GM23338 (cell line): ENCODE measurements at regions not wholly inside any gene's neighbourhood (a gene's known extent, or its start where the extent isn't known, plus 50 kb on each side); places are given as distances from the start of the nearest gene placed in this dataset.

Experiments
- ATAC-seq: fragments of 200-7000 bp; cut with Tn5 transposase; 3 replicates; pipeline ENCODE4 v1.9.1; 2020
- DNase-seq: peaks from one replicate; pipeline ENCODE4 v3.0.0-alpha.2; 2015; ENCODE audit warnings: low spot score
- H2AFZ ChIP-seq: fragments of 200-600 bp; sonication (generic); 2 replicates; pipeline ENCODE4 v1.8.0; 2016; ENCODE audit warnings: antibody characterized with exemption, mild to moderate bottlenecking, moderate library complexity
- H3F3A ChIP-seq: fragments of 200-600 bp; sonication (generic); replicated peaks from 2 replicates; pipeline ENCODE4 v1.8.0; 2017; ENCODE audit warnings: antibody characterized with exemption, mixed run types, low read depth
- H3K27ac ChIP-seq: fragments of 200-600 bp; sonication (generic); 2 replicates; pipeline ENCODE4 v1.6.1; 2016; ENCODE audit warnings: low read depth
- H3K27me3 ChIP-seq: fragments of 200-600 bp; sonication (generic); 2 replicates; pipeline ENCODE4 v1.8.0; 2016; ENCODE audit warnings: mild to moderate bottlenecking, mixed run types, moderate library complexity; ENCODE audit not compliant: insufficient read depth
- H3K36me3 ChIP-seq: fragments of 200-600 bp; sonication (generic); 2 replicates; pipeline ENCODE4 v1.8.0; 2016; ENCODE audit warnings: mild to moderate bottlenecking; ENCODE audit not compliant: insufficient read depth
- H3K4me1 ChIP-seq: fragments of 200-600 bp; sonication (generic); 2 replicates; pipeline ENCODE4 v1.8.0; 2016; ENCODE audit warnings: mild to moderate bottlenecking, moderate library complexity; ENCODE audit not compliant: insufficient read depth
- H3K4me2 ChIP-seq: fragments of 200-600 bp; sonication (generic); 2 replicates; pipeline ENCODE4 v1.7.1; 2017; ENCODE audit warnings: mixed run types
- H3K4me3 ChIP-seq: fragments of 200-600 bp; sonication (generic); 2 replicates; pipeline ENCODE4 v1.6.1; 2016; ENCODE audit warnings: mixed run types
- H3K79me2 ChIP-seq: fragments of 200-600 bp; sonication (generic); replicated peaks from 2 replicates; pipeline ENCODE4 v1.8.0; 2017; ENCODE audit warnings: mild to moderate bottlenecking; ENCODE audit not compliant: insufficient read depth
- H3K9me2 ChIP-seq: fragments of 200-600 bp; sonication (generic); 2 replicates; pipeline ENCODE4 v1.8.0; 2017; ENCODE audit not compliant: insufficient read depth
- H4K20me1 ChIP-seq: fragments of 200-600 bp; sonication (generic); replicated peaks from 2 replicates; pipeline ENCODE4 v1.8.0; 2017; ENCODE audit warnings: mild to moderate bottlenecking; ENCODE audit not compliant: insufficient read depth
- H3K27ac Mint-ChIP-seq: 2 replicates; pipeline ENCODE4 v1.8.0; 2020; ENCODE audit warnings: inconsistent platforms, mild to moderate bottlenecking, moderate library complexity, mixed read lengths
- H3K27me3 Mint-ChIP-seq: 3 replicates; pipeline ENCODE4 v1.8.0; 2022; ENCODE audit warnings: low read depth, mild to moderate bottlenecking, moderate library complexity, mixed read lengths, inconsistent platforms; ENCODE audit not compliant: insufficient read depth, poor library complexity
- H3K36me3 Mint-ChIP-seq: 3 replicates; pipeline ENCODE4 v1.8.0; 2021; ENCODE audit warnings: low read depth, mild to moderate bottlenecking, inconsistent platforms, moderate library complexity, mixed read lengths
- H3K4me1 Mint-ChIP-seq: 3 replicates; pipeline ENCODE4 v1.8.0; 2020; ENCODE audit warnings: mild to moderate bottlenecking, inconsistent platforms, mixed read lengths
- H3K4me3 Mint-ChIP-seq: 3 replicates; pipeline ENCODE4 v1.8.0; 2021; ENCODE audit warnings: moderate library complexity, mild to moderate bottlenecking, inconsistent platforms, mixed read lengths
- H3K9me3 Mint-ChIP-seq: 3 replicates; pipeline ENCODE4 v1.8.0; 2020; ENCODE audit warnings: moderate library complexity, mild to moderate bottlenecking, inconsistent platforms, mixed read lengths
- CREB1 ChIP-seq: fragments of 250-450 bp; sonication (Bioruptor Pico); IDR thresholded peaks from 2 replicates; pipeline ENCODE4 v1.5.0; 2020; ENCODE audit warnings: low read depth, mild to moderate bottlenecking, moderate library complexity
- EZH2phosphoT487 ChIP-seq: fragments of 200-600 bp; sonication (generic); IDR thresholded peaks from one replicate; pipeline ENCODE4 v1.8.1; 2018; ENCODE audit warnings: antibody characterized with exemption; ENCODE audit not compliant: unreplicated experiment
- JUNB ChIP-seq: IDR thresholded peaks from one replicate; pipeline ENCODE4 v1.6.1; 2016; ENCODE audit warnings: antibody characterized with exemption; ENCODE audit not compliant: unreplicated experiment
- NANOG ChIP-seq: IDR thresholded peaks from 2 replicates; pipeline ENCODE4 v1.6.1; 2016; ENCODE audit warnings: antibody characterized with exemption, borderline replicate concordance
- POLR2AphosphoS5 ChIP-seq: IDR thresholded peaks from 2 replicates; pipeline ENCODE4 v1.6.1; 2016; ENCODE audit warnings: antibody characterized with exemption, low read depth
- STAT1 ChIP-seq: IDR thresholded peaks from one replicate; pipeline ENCODE4 v1.6.1; 2016; ENCODE audit warnings: antibody characterized with exemption; ENCODE audit not compliant: unreplicated experiment
- ZNF114 ChIP-seq: fragments of 250-450 bp; sonication (Bioruptor Pico); IDR thresholded peaks from 2 replicates; pipeline ENCODE4 v1.5.0; 2020; ENCODE audit warnings: mild to moderate bottlenecking, moderate library complexity
- ZNF331 ChIP-seq: fragments of 250-450 bp; sonication (Bioruptor Pico); IDR thresholded peaks from 2 replicates; pipeline ENCODE4 v1.5.0; 2020; ENCODE audit warnings: low read depth, mild to moderate bottlenecking, moderate library complexity
- TF ChIP-seq, protein P1 (sequence below): fragments of 250-450 bp; sonication (Bioruptor Pico); IDR thresholded peaks from 2 replicates; pipeline ENCODE4 v1.5.0; 2020; ENCODE audit warnings: mild to moderate bottlenecking, moderate library complexity
- TF ChIP-seq, protein P2 (sequence below), 2 experiments: fragments of 200-600 bp in 1 of 2; sonication (generic) in 1 of 2; conservative IDR thresholded peaks; 2 replicates each; pipeline versions ENCODE4 v1.5.1 to v1.6.1; 2016 to 2017; ENCODE audit warnings: antibody characterized with exemption in 2 of 2, low read depth in 2 of 2, mild to moderate bottlenecking in 2 of 2, moderate library complexity in 1 of 2

- TF ChIP-seq, protein P1, sequence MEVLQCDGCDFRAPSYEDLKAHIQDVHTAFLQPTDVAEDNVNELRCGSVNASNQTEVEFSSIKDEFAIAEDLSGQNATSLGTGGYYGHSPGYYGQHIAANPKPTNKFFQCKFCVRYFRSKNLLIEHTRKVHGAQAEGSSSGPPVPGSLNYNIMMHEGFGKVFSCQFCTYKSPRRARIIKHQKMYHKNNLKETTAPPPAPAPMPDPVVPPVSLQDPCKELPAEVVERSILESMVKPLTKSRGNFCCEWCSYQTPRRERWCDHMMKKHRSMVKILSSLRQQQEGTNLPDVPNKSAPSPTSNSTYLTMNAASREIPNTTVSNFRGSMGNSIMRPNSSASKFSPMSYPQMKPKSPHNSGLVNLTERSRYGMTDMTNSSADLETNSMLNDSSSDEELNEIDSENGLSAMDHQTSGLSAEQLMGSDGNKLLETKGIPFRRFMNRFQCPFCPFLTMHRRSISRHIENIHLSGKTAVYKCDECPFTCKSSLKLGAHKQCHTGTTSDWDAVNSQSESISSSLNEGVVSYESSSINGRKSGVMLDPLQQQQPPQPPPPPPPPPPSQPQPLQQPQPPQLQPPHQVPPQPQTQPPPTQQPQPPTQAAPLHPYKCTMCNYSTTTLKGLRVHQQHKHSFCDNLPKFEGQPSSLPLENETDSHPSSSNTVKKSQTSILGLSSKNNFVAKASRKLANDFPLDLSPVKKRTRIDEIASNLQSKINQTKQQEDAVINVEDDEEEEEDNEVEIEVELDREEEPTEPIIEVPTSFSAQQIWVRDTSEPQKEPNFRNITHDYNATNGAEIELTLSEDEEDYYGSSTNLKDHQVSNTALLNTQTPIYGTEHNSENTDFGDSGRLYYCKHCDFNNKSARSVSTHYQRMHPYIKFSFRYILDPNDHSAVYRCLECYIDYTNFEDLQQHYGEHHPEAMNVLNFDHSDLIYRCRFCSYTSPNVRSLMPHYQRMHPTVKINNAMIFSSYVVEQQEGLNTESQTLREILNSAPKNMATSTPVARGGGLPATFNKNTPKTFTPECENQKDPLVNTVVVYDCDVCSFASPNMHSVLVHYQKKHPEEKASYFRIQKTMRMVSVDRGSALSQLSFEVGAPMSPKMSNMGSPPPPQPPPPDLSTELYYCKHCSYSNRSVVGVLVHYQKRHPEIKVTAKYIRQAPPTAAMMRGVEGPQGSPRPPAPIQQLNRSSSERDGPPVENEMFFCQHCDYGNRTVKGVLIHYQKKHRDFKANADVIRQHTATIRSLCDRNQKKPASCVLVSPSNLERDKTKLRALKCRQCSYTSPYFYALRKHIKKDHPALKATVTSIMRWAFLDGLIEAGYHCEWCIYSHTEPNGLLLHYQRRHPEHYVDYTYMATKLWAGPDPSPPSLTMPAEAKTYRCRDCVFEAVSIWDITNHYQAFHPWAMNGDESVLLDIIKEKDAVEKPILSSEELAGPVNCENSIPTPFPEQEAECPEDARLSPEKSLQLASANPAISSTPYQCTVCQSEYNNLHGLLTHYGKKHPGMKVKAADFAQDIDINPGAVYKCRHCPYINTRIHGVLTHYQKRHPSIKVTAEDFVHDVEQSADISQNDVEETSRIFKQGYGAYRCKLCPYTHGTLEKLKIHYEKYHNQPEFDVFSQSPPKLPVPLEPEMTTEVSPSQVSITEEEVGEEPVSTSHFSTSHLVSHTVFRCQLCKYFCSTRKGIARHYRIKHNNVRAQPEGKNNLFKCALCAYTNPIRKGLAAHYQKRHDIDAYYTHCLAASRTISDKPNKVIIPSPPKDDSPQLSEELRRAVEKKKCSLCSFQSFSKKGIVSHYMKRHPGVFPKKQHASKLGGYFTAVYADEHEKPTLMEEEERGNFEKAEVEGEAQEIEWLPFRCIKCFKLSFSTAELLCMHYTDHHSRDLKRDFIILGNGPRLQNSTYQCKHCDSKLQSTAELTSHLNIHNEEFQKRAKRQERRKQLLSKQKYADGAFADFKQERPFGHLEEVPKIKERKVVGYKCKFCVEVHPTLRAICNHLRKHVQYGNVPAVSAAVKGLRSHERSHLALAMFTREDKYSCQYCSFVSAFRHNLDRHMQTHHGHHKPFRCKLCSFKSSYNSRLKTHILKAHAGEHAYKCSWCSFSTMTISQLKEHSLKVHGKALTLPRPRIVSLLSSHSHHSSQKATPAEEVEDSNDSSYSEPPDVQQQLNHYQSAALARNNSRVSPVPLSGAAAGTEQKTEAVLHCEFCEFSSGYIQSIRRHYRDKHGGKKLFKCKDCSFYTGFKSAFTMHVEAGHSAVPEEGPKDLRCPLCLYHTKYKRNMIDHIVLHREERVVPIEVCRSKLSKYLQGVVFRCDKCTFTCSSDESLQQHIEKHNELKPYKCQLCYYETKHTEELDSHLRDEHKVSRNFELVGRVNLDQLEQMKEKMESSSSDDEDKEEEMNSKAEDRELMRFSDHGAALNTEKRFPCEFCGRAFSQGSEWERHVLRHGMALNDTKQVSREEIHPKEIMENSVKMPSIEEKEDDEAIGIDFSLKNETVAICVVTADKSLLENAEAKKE (CRISPR knock-in tag), result no peak
- TF ChIP-seq EZH2phosphoT487 (no peak), NANOG (no peak), POLR2AphosphoS5 (no peak), ZNF114 (CRISPR knock-in tag) (no peak), JUNB (no peak), CREB1 (CRISPR knock-in tag) (no peak)
Observed at GRCh38 chr4:184324939-184325477, 107.3 kb upstream of the ENPP6 start (continued).

GRCh38 chr4:184322328-184323025 lies 104.8 kb upstream of the ENPP6 start:
- Histone ChIP-seq H4K20me1 (no peaks in the 10 kb centered on the region), H3K27ac (no peak overlapping the region), H3K4me2 (no peak overlapping the region), H3K27me3 (no peaks in the 10 kb centered on the region), H2AFZ (no peak overlapping the region), H3F3A (no peaks in the 10 kb centered on the region), H3K4me1 (no peaks in the 10 kb centered on the region), H3K4me3 (no peak overlapping the region), H3K9me2 (no peaks in the 10 kb centered on the region; the same call in 1 of the 2 replicates), H3K79me2 (no peaks in the 10 kb centered on the region), H3K36me3 (no peaks in the 10 kb centered on the region)
- no peak overlapping the region for H3K27ac Mint-ChIP-seq
- peaks cover 5% of the 10 kb centered on the region for H3K27me3 Mint-ChIP-seq
- H3K4me3 Mint-ChIP-seq, result no peak overlapping the region
- no peak for DNase-seq
- no peaks in the 10 kb centered on the region for H3K4me1 Mint-ChIP-seq
- H3K9me3 Mint-ChIP-seq, result peaks cover 15% of the 10 kb centered on the region; the same call in 2 of the 3 replicates
- no peak for ATAC-seq
- H3K36me3 Mint-ChIP-seq, result peaks cover 5% of the 10 kb centered on the region; the same call in 2 of the 3 replicates
- TF ChIP-seq ZNF331 (CRISPR knock-in tag) (no peak), ZNF114 (CRISPR knock-in tag) (no peak), STAT1 (no peak), POLR2AphosphoS5 (no peak)
- TF ChIP-seq, protein P2, sequence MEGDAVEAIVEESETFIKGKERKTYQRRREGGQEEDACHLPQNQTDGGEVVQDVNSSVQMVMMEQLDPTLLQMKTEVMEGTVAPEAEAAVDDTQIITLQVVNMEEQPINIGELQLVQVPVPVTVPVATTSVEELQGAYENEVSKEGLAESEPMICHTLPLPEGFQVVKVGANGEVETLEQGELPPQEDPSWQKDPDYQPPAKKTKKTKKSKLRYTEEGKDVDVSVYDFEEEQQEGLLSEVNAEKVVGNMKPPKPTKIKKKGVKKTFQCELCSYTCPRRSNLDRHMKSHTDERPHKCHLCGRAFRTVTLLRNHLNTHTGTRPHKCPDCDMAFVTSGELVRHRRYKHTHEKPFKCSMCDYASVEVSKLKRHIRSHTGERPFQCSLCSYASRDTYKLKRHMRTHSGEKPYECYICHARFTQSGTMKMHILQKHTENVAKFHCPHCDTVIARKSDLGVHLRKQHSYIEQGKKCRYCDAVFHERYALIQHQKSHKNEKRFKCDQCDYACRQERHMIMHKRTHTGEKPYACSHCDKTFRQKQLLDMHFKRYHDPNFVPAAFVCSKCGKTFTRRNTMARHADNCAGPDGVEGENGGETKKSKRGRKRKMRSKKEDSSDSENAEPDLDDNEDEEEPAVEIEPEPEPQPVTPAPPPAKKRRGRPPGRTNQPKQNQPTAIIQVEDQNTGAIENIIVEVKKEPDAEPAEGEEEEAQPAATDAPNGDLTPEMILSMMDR (conservative IDR thresholded peaks at IDR 0.05; ENCODE audit: low read depth in 2 of 2), result no peak
